Fibroblast of skin of abdomen (primary cell): ENCODE measurements at regions not wholly inside any gene's neighbourhood (a gene's known extent, or its start where the extent isn't known, plus 50 kb on each side); places are given as distances from the start of the nearest gene placed in this dataset.

Experiments
- DNase-seq: peaks from one replicate; pipeline ENCODE4 v3.0.0-alpha.2; 2013

- no peak for DNase-seq
These were observed 50.3 kb upstream of the STX16 start for GRCh38 chr20:58600756-58601155.

GRCh38 chr20:58599966-58600365 lies 51.1 kb upstream of the STX16 start:
- DNase-seq: no peak

- DNase-seq: peak; percentile 71
These were observed 52.7 kb upstream of the STX16 start for GRCh38 chr20:58598211-58599015.

DNA sequence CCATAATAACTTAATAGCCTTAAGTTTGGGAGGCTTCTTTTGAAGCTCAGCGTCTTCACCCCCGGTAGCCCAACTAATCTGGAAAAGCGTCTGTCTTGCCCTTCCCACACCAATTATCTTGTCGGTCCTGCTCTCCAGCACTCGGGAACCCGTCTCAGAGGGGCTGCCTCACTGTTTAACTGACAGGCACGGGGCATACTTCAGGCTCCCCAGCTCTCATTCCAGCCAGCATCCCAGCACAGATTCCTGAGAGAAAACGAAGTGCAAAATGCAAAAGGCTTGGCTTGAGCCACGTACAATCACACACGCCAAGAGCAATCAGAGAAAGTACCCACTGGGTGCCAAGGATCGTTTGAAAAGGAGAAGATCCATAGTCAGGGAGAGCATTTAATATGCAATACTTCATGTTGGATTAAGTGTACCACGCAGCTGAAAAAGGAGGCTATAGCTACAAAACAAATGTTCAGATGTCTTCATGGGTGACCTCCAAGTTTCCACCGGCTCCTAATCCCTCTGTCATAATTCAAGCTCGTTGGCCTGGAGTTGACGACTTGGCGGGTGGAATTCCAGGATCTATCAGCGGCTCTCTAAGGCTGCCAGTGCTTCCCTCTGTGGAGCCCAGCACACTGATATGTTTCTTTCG lies 53.7 kb upstream of the STX16 start:
- peak; percentile 83 for DNase-seq

- peak; percentile 64 for DNase-seq
These were observed 54.3 kb upstream of the STX16 start for GRCh38 chr20:58596750-58597248.

DNA sequence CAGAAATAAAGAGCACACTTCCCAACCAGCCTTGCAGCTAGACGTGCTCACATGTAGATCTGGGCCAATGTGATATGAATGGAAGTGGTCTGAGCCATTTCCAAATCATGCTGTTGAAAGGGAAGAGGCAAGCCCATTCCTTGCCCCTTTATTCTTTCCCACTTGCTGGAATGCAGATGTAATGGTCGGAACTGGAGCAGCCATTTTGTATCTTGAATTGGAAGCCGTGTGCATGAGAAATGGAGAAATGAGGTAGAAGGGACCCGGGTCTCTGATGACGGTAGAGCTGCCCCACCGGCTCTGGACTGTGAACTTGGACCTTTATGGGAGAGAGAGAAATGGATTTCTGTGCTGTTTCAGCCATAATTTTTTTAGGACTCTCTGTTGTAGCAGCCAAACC lies 54.8 kb upstream of the STX16 start:
- DNase-seq: no peak

- DNase-seq: no peak
These were observed 55.9 kb upstream of the STX16 start for GRCh38 chr20:58595167-58595566.

DNA sequence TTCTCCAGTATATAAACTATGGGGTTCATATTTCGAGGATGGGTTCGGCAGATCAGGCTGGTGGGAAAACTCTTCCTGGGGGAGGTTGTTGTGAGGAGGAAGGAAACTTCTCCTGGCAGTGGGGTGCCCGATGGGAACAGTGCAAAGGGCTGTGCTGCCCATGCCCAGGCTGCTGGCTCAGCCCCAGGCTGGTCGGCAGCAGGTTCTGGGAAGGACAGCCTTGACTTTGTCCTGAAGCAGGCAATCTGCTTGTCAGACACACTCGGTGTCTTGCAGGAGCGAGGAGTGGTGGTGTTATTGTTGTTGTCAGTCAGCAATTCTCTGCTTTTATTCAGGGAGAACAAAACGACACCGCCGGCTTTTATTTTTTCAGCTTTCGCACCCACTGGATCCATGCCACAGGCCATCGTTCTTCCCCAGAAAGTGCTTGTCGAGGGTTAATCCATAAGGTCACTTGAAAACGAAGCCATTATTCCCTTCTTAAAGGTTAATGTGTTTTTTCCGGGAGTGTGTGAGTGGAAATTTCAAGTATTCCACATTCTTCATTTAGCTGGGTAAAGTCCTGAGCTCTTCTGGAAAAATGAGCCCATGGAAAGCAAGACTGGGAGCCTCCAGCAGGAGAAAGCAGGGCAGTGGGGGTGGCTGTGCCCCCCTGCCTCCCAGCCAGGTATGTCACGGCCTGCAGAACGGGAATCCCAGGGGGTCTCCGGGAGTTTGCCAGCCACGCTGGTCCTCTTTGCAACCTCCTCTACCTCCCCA lies 57.0 kb upstream of the STX16 start:
- no peak for DNase-seq

DNA sequence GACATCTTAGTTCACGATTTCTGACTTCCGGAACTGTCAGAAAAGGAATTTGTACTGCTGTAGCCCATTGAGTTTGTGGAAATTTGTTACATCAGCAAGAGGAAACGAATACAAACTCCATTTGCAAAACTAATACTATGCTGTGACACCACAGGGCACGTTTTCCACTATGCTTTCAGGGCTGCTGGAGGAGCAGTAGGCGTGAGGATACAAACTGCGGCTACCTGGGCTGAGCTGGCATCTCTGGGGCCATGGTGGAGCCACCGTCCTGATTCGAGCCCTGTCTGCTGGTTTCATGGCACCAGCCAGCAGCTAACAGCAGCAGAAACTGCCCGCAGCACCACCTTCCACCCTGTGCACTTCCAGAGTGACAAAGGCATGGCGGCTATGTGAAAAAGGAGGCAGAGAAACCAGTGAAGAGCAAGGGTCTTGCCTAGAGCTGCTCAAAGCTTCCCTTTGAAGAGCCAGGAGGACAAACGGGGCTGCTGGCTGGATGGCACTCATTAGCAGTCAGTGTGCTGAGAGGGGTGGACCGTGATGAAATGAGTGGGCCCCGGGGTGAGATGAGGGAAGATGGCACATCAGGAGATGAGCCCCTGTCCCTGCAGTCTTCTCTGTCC lies 58.9 kb upstream of the STX16 start:
- no peak for DNase-seq

- no peak for DNase-seq
These were observed 60.2 kb upstream of the STX16 start for GRCh38 chr20:58590679-58591473.

DNA sequence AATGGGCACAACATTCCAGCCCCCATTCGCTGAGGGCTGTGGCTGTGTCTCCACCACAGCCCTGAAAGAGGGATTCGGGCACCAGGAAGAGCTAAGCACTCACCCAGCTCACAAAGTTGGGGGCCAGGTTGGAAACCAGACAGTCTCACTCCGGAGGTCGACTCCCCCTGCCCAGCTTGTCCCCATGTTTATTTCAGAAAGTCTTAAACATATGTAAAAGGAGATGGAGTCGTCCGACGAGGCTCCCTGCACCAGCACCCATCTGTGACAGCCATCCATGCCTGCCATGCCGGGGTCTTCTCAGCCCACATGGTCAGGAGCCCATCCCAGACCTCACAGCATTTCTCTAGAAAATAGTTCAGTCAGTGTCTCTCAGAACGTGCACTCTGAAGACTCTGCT lies 63.6 kb upstream of the STX16 start:
- no peak for DNase-seq

- DNase-seq: no peak
These were observed 64.5 kb upstream of the STX16 start for GRCh38 chr20:58586565-58587093.

DNA sequence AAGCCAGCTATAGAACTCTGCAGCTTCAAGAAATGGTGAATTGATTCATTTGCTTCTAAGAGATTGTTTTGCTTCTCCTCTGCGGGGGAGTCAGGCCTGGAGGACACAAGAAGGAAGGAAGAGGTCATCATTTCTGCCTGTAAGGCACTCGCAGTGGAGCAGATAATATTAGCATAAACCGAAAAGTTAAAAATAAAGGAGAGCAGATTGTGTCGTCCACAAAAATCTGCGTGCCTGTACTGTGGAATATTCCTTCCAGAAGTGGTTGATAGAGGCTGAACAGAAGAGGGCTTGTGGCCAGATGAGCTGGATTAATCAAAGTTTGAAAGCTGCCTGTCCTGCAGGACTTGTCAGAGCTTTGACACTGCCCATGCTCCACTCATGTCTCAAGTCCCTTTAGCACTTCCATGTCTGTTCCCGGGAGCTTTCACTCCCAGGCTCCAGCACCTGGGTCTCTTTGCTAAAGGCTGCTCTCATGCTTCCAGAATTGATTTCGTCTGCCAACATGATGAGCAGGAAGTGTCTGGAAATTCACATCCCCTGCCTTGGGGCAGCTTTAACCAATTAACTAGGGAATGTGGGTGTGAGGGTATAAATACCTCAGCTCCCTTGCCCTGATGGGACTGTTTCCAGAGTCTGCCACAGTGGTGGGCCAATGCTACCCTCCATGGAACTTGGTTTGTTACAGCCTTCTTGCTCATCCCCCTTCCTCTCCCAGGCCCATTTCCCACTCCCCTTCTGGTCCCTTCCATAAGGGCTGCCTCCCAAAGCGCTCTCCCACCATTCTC lies 65.1 kb upstream of the STX16 start:
- DNase-seq: peak; percentile 45

GRCh38 chr20:58584881-58585752 lies 66.0 kb upstream of the STX16 start:
- DNase-seq: peak; percentile 36

GRCh38 chr20:58584051-58584824 lies 66.8 kb upstream of the STX16 start:
- no peak for DNase-seq

GRCh38 chr20:58583586-58583985 lies 67.5 kb upstream of the STX16 start:
- no peak for DNase-seq

DNA sequence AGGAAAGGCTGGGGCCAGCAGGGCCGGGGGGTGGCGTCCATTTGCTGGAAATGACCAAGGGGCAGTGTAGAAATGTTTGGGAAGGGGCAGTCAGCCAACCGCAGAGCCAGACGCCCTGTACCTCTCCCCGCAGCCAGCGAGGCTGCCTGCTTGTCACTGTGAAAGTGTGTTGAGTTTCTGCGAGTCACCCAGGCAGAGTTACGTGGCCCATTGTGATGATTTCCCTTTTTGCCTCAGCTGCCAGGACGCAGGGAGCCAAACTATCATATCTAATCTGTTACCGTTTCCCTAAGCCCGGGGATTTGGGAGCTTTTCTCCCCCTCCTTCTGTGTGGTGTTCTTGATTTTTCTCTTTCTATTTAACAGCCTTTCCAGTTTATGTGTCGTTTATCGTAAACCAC lies 67.9 kb upstream of the STX16 start:
- DNase-seq: no peak

DNA sequence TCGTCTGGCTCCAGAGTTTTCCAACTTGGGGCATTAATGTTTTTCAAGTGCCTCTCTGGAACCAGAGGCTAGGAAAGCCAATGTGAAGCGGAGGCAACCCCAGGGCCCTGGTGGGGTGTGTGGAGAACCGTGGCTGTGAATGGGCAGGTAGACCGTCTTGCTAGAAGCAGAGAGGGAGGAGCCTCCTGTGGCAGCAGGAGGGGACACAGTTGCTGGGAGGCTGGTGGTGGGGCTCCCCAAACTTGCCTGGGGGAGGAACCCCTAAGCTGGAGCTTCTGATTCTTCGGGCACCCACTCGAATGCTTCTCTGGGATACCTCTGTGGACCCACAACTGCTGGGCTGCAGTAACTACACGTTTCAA lies 65.3 kb upstream of the APCDD1L start:
- no peak for DNase-seq

DNA sequence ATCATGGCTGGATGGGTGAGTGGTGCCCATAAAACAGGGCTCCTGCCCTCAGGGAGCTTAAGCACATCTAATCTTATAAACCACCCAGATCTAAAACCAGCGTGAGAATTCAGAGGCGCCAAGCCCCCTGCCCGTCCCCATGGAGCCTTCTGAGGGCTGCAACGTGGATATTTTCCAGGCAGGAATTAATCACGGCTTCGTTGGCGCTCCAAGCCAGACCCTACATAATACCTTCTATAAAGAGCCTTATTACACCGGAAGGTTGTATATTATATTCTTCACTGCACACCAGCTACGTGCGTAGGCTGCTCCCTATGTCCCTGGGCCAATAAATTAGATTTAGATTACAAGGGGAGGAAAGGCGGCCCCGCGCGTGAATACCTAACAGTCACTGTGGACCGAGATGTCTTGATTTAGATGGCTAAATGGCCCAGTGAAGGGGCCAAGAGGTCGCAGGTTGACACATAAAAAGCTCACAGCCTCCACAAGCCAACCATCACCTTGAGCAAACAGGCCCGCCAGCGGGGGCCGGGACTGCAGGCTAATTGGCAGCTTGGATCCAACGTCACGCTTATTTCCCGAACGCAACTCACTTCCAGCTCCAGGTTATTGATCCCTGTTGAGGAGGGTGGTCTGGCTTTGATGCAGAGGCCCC lies 64.7 kb upstream of the APCDD1L start:
- no peak for DNase-seq
